ENCODE measurements at regions not wholly inside any gene's neighbourhood (a gene's known extent, or its start where the extent isn't known, plus 50 kb on each side); places are given as distances from the start of the nearest gene placed in this dataset.

DNA sequence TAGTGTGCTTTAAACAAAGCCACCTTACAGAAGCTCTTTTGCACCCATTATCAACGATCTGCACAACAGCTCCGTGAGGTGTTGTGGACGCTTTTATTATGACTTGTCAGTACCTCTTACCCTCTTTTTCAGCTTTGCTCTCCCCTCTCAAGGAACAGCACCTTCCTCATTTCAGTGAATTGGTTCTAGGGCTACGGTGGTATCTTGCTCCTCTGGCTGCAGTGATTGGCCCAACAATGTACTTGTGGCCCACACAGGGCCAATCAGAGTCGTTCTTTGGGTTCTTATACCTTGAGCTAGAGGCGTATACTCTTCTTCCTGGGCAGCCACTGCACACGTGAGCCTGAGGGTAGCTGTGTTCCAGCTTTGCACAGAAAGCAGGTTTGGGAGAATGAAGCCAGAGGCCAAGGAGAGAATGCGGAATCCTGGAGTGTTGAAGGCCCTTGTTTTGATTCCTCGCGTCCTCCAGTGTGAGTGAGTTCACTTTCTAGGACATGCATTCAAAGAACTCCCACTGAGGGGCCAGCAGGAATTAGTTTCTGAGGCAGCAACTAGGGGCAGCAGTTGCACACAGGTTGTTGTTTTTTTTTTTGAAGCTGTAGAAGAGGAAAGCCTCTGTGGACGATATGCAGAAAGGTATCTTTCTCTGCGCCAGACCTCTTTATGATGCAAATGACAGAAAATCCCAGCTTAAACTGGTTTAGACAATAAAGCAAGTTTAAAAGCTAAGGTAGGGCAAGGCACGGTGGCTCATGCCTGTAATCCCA, 49.8 kb upstream of the PDZD8 start (continued):
- no peak for TF ChIP-seq ZNF672 (CRISPR knock-in tag; IDR thresholded peaks at IDR 0.05)
- no peak for TF ChIP-seq TBX2 (CRISPR knock-in tag; IDR thresholded peaks at IDR 0.05; ENCODE audit: borderline replicate concordance)
- no peak for TF ChIP-seq HMGA1 (CRISPR knock-in tag; conservative IDR thresholded peaks at IDR 0.05)
- no peak for TF ChIP-seq ATF7-NPFF (CRISPR knock-in tag; IDR thresholded peaks at IDR 0.05; ENCODE audit: low read depth)
- TF ChIP-seq, protein P1, sequence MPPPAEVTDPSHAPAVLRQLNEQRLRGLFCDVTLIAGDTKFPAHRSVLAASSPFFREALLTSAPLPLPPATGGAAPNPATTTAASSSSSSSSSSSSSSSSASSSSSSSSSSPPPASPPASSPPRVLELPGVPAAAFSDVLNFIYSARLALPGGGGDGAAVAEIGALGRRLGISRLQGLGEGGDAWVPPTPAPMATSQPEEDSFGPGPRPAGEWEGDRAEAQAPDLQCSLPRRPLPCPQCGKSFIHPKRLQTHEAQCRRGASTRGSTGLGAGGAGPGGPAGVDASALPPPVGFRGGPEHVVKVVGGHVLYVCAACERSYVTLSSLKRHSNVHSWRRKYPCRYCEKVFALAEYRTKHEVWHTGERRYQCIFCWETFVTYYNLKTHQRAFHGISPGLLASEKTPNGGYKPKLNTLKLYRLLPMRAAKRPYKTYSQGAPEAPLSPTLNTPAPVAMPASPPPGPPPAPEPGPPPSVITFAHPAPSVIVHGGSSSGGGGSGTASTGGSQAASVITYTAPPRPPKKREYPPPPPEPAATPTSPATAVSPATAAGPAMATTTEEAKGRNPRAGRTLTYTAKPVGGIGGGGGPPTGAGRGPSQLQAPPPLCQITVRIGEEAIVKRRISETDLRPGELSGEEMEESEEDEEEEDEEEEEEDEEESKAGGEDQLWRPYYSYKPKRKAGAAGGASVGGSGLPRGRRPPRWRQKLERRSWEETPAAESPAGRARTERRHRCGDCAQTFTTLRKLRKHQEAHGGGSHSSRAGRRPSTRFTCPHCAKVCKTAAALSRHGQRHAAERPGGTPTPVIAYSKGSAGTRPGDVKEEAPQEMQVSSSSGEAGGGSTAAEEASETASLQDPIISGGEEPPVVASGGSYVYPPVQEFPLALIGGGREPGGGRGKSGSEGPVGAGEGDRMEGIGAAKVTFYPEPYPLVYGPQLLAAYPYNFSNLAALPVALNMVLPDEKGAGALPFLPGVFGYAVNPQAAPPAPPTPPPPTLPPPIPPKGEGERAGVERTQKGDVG (CRISPR knock-in tag; IDR thresholded peaks at IDR 0.05; ENCODE audit: borderline replicate concordance) = no peak
- TF ChIP-seq, protein P2, sequence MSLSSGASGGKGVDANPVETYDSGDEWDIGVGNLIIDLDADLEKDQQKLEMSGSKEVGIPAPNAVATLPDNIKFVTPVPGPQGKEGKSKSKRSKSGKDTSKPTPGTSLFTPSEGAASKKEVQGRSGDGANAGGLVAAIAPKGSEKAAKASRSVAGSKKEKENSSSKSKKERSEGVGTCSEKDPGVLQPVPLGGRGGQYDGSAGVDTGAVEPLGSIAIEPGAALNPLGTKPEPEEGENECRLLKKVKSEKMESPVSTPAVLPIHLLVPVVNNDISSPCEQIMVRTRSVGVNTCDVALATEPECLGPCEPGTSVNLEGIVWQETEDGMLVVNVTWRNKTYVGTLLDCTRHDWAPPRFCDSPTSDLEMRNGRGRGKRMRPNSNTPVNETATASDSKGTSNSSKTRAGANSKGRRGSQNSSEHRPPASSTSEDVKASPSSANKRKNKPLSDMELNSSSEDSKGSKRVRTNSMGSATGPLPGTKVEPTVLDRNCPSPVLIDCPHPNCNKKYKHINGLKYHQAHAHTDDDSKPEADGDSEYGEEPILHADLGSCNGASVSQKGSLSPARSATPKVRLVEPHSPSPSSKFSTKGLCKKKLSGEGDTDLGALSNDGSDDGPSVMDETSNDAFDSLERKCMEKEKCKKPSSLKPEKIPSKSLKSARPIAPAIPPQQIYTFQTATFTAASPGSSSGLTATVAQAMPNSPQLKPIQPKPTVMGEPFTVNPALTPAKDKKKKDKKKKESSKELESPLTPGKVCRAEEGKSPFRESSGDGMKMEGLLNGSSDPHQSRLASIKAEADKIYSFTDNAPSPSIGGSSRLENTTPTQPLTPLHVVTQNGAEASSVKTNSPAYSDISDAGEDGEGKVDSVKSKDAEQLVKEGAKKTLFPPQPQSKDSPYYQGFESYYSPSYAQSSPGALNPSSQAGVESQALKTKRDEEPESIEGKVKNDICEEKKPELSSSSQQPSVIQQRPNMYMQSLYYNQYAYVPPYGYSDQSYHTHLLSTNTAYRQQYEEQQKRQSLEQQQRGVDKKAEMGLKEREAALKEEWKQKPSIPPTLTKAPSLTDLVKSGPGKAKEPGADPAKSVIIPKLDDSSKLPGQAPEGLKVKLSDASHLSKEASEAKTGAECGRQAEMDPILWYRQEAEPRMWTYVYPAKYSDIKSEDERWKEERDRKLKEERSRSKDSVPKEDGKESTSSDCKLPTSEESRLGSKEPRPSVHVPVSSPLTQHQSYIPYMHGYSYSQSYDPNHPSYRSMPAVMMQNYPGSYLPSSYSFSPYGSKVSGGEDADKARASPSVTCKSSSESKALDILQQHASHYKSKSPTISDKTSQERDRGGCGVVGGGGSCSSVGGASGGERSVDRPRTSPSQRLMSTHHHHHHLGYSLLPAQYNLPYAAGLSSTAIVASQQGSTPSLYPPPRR (CRISPR knock-in tag; IDR thresholded peaks at IDR 0.05; ENCODE audit: borderline replicate concordance) = no peak
- no peak for TF ChIP-seq ZNF720 (CRISPR knock-in tag; IDR thresholded peaks at IDR 0.05)
- no peak for TF ChIP-seq MED8 (CRISPR knock-in tag; IDR thresholded peaks at IDR 0.05; ENCODE audit: insufficient replicate concordance)
- no peak for TF ChIP-seq ZSCAN22 (CRISPR knock-in tag; IDR thresholded peaks at IDR 0.05)
- TF ChIP-seq, protein P3, sequence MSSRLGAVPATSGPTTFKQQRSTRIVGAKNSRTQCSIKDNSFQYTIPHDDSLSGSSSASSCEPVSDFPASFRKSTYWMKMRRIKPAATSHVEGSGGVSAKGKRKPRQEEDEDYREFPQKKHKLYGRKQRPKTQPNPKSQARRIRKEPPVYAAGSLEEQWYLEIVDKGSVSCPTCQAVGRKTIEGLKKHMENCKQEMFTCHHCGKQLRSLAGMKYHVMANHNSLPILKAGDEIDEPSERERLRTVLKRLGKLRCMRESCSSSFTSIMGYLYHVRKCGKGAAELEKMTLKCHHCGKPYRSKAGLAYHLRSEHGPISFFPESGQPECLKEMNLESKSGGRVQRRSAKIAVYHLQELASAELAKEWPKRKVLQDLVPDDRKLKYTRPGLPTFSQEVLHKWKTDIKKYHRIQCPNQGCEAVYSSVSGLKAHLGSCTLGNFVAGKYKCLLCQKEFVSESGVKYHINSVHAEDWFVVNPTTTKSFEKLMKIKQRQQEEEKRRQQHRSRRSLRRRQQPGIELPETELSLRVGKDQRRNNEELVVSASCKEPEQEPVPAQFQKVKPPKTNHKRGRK (CRISPR knock-in tag; IDR thresholded peaks at IDR 0.05) = no peak
- TF ChIP-seq PBX2 (CRISPR knock-in tag; IDR thresholded peaks at IDR 0.05) = no peak
- no peak for TF ChIP-seq ZNF572 (CRISPR knock-in tag; IDR thresholded peaks at IDR 0.05)
- TF ChIP-seq DR1 (CRISPR knock-in tag; IDR thresholded peaks at IDR 0.05) = peak; percentile 75; the same call in 1 of the 2 replicates
- TF ChIP-seq ZNF788 (CRISPR knock-in tag; IDR thresholded peaks at IDR 0.05; ENCODE audit: borderline replicate concordance) = no peak

Measured in HepG2 (cell line).